GM21529 (cell line): ENCODE measurements at regions not wholly inside any gene's neighbourhood (a gene's known extent, or its start where the extent isn't known, plus 50 kb on each side); places are given as distances from the start of the nearest gene placed in this dataset.
"Not testable (repeated sequence)": the region's sequence is repeated elsewhere in the genome, so short reads cannot be mapped to it uniquely, and the experiment has no call there.

Experiments
- ATAC-seq: cut with Tn5 transposase; IDR thresholded peaks from one replicate; pipeline ENCODE4 v1.9.1; 2021; ENCODE audit not compliant: unreplicated experiment

GRCh38 chr4:18630218-18631110, 608.9 kb upstream of the LCORL start:
- no peak for ATAC-seq

- no peak for ATAC-seq
Measured at GRCh38 chr4:18627447-18628005, 606.0 kb upstream of the LCORL start.

- no peak for ATAC-seq
Measured at GRCh38 chr4:18626996-18627395, 605.4 kb upstream of the LCORL start.

- ATAC-seq = no peak
Measured at GRCh38 chr4:18626366-18626765, 604.8 kb upstream of the LCORL start.

- no peak for ATAC-seq
Measured at GRCh38 chr4:18621186-18621585, 599.6 kb upstream of the LCORL start.

GRCh38 chr4:18616720-18617119, 595.2 kb upstream of the LCORL start:
- no peak for ATAC-seq

- ATAC-seq = no peak
Measured at GRCh38 chr4:18611026-18611425, 589.5 kb upstream of the LCORL start.

- ATAC-seq = no peak
Measured at GRCh38 chr4:18608908-18609533, 587.5 kb upstream of the LCORL start.

GRCh38 chr4:18602610-18603009, 581.1 kb upstream of the LCORL start:
- ATAC-seq = not testable (repeated sequence)

- ATAC-seq = peak; percentile 84
Measured at GRCh38 chr4:18593297-18594002, 571.9 kb upstream of the LCORL start.

- no peak for ATAC-seq
Measured at GRCh38 chr4:18582841-18583240, 561.3 kb upstream of the LCORL start.

- ATAC-seq = peak; percentile 75
Measured at GRCh38 chr4:18578307-18578706, 556.8 kb upstream of the LCORL start.

GRCh38 chr4:18572481-18572880, 550.9 kb upstream of the LCORL start:
- ATAC-seq = no peak

- ATAC-seq = no peak
Measured at GRCh38 chr4:18571301-18571761, 549.8 kb upstream of the LCORL start.

- ATAC-seq = no peak
Measured at GRCh38 chr4:18570370-18570769, 548.8 kb upstream of the LCORL start.

GRCh38 chr4:18568600-18568999, 547.0 kb upstream of the LCORL start:
- ATAC-seq = no peak

GRCh38 chr4:18566970-18567799, 545.6 kb upstream of the LCORL start:
- no peak for ATAC-seq

- no peak for ATAC-seq
Measured at GRCh38 chr4:18559492-18559891, 537.9 kb upstream of the LCORL start.

GRCh38 chr4:18556402-18556801, 534.8 kb upstream of the LCORL start:
- ATAC-seq = no peak

- ATAC-seq = no peak
Measured at GRCh38 chr4:18540349-18540748, 518.8 kb upstream of the LCORL start.
